Choroid plexus epithelial cell (primary cell): ENCODE measurements at regions not wholly inside any gene's neighbourhood (a gene's known extent, or its start where the extent isn't known, plus 50 kb on each side); places are given as distances from the start of the nearest gene placed in this dataset.

ENCODE experiments used
- DNase-seq: peaks from one replicate; pipeline ENCODE4 v3.0.0-alpha.2; 2010; ENCODE audit warnings: low read depth
- H3K4me3 ChIP-seq: 2 replicates; pipeline ENCODE4 v1.5.1; 2011; ENCODE audit warnings: low read depth, mild to moderate bottlenecking, control low read depth, low read length, moderate library complexity
- CTCF ChIP-seq: conservative IDR thresholded peaks from 2 replicates; pipeline ENCODE4 v1.5.1; 2011; ENCODE audit warnings: low read depth, mild to moderate bottlenecking, control low read depth, inconsistent platforms, low read length, moderate library complexity

- no peak for TF ChIP-seq CTCF
- DNase-seq = peak; percentile 7
- H3K4me3 ChIP-seq = no peak overlapping the region
Observed at GRCh38 chr2:187224989-187225388, 223.1 kb downstream of the CALCRL start.

GRCh38 chr2:187220071-187220470, 228.0 kb downstream of the CALCRL start:
- H3K4me3 ChIP-seq = no peak overlapping the region
- TF ChIP-seq CTCF = no peak
- DNase-seq = no peak

- peak; percentile 38 for DNase-seq
- H3K4me3 ChIP-seq = no peak overlapping the region
- TF ChIP-seq CTCF = no peak
Observed at GRCh38 chr2:187215532-187216240, 232.4 kb downstream of the CALCRL start.

- no peak for DNase-seq
- H3K4me3 ChIP-seq = no peak overlapping the region
- TF ChIP-seq CTCF = no peak
Observed at GRCh38 chr2:187214306-187214705, 233.7 kb downstream of the CALCRL start.

- no peak for DNase-seq
- no peak for TF ChIP-seq CTCF
- no peak overlapping the region for H3K4me3 ChIP-seq
Observed at GRCh38 chr2:187213798-187214197, 234.3 kb downstream of the CALCRL start.

GRCh38 chr2:187210726-187211125, 237.3 kb downstream of the CALCRL start:
- DNase-seq = no peak
- H3K4me3 ChIP-seq = no peak overlapping the region
- no peak for TF ChIP-seq CTCF

GRCh38 chr2:187208199-187208785, 239.8 kb downstream of the CALCRL start:
- no peak overlapping the region for H3K4me3 ChIP-seq
- TF ChIP-seq CTCF = no peak
- no peak for DNase-seq
